NB4 (cell line): ENCODE measurements at regions not wholly inside any gene's neighbourhood (a gene's known extent, or its start where the extent isn't known, plus 50 kb on each side); places are given as distances from the start of the nearest gene placed in this dataset.

Experiments
- DNase-seq: peaks from one replicate; pipeline ENCODE4 v3.0.0; 2010; ENCODE audit warnings: low read depth
- H3K4me3 ChIP-seq: one replicate; pipeline ENCODE4 v1.5.1; 2011; ENCODE audit warnings: mild to moderate bottlenecking, low read depth, low read length, moderate library complexity
- MYC ChIP-seq: IDR thresholded peaks from 2 replicates; pipeline ENCODE4 v1.6.1; 2011; ENCODE audit warnings: low read depth, low read length
- POLR2A ChIP-seq: IDR thresholded peaks from 2 replicates; pipeline ENCODE4 v1.6.1; 2011; ENCODE audit warnings: mild to moderate bottlenecking; ENCODE audit not compliant: insufficient read length; ENCODE audit errors: extremely low read depth
- TF ChIP-seq, protein P1 (sequence below): IDR thresholded peaks from 2 replicates; pipeline ENCODE4 v1.6.1; 2011; ENCODE audit warnings: low read depth, low read length
- TF ChIP-seq, protein P2 (sequence below): IDR thresholded peaks from one replicate; pipeline ENCODE4 v1.5.1; 2012; ENCODE audit warnings: low read depth, low read length

DNA sequence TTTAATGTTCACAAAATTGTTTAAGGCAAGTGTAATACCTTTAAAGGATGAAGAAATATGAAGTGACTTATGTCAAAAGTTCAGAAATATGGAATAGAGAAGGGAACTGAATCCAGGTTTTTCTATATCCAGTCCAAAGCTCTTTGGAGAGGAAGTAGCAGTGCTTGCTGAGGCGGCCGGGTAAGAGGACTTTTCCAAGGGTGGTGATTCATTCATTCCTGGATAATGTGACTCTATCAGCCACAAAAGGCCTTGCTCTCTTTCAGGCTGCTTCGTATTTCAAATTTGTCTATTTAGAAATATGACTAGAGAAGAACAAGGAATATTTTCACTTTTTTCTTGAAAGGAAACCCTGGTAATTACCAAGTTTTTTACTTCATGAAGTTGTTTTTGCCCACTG, 830.1 kb upstream of the ZEB2 start:
- no peak for DNase-seq
- TF ChIP-seq, protein P1, sequence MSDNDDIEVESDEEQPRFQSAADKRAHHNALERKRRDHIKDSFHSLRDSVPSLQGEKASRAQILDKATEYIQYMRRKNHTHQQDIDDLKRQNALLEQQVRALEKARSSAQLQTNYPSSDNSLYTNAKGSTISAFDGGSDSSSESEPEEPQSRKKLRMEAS = no peak
- TF ChIP-seq MYC (no peak), POLR2A (no peak)
- TF ChIP-seq, protein P2, sequence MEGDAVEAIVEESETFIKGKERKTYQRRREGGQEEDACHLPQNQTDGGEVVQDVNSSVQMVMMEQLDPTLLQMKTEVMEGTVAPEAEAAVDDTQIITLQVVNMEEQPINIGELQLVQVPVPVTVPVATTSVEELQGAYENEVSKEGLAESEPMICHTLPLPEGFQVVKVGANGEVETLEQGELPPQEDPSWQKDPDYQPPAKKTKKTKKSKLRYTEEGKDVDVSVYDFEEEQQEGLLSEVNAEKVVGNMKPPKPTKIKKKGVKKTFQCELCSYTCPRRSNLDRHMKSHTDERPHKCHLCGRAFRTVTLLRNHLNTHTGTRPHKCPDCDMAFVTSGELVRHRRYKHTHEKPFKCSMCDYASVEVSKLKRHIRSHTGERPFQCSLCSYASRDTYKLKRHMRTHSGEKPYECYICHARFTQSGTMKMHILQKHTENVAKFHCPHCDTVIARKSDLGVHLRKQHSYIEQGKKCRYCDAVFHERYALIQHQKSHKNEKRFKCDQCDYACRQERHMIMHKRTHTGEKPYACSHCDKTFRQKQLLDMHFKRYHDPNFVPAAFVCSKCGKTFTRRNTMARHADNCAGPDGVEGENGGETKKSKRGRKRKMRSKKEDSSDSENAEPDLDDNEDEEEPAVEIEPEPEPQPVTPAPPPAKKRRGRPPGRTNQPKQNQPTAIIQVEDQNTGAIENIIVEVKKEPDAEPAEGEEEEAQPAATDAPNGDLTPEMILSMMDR = no peak
- no peak overlapping the region for H3K4me3 ChIP-seq

DNA sequence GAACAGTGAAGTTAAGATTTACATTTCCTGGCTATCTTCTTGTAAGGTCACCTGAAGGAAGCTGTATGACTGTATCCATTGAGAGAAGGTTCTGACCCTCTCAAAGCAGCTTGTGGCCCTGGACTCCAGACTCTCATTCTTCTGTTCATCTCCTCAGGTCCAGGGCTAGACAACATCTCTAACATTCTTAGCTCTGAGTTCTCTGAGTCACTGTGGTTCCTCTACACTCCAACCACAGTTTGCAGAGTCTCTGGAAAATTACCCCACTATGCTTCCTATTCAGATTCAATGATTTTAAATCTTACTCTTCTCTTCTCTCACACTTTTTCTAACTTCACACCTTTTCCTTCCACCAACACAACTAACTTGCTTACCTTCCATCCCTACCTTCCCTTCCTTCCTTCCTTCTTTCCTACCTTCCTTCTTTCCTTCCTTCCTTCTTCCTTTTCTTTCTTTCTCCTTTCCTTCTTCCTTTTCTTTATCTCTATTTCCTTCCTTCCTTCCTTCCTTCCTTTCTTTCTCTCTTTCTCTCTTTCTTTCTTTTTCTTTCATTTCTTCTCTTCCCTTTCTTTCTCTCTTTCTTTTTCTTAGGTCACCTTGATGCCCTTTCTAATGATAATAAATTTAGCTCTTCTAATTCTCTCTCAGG, 824.3 kb upstream of the ZEB2 start:
- H3K4me3 ChIP-seq = no peak overlapping the region
- TF ChIP-seq, protein P1 = no peak
- no peak for TF ChIP-seq POLR2A
- TF ChIP-seq MYC = no peak
- TF ChIP-seq, protein P2 = no peak
- DNase-seq = no peak

- TF ChIP-seq MYC = no peak
- TF ChIP-seq POLR2A = no peak
- TF ChIP-seq, protein P2 = no peak
- TF ChIP-seq, protein P1 = no peak
- no peak for DNase-seq
- no peak overlapping the region for H3K4me3 ChIP-seq
Observed at GRCh38 chr2:145343287-145343686, 823.4 kb upstream of the ZEB2 start.

DNA sequence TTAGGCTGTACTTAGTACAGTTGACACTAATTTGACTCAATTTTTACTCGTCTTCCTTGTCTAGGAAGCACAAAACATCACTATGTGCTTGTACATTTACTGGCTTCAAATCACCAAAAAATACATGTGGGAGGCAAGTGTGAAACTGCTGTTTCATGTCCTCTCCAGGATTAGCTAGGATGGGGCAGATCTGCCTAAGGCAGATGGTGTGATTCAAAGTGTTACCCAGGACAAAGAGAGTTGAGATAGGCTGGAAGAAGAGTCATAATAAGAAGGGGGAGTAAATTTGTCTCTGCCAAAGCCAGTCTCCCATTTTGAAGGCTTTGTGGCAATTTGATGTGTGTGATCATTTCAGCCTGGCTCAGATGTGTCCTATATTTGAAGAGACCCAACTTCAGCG, 821.6 kb upstream of the ZEB2 start:
- TF ChIP-seq MYC (no peak), POLR2A (no peak)
- TF ChIP-seq, protein P1 = no peak
- TF ChIP-seq, protein P2 = no peak
- no peak overlapping the region for H3K4me3 ChIP-seq
- DNase-seq = no peak

- TF ChIP-seq, protein P2 = no peak
- TF ChIP-seq, protein P1 = no peak
- no peak for TF ChIP-seq MYC
- TF ChIP-seq POLR2A = no peak
- DNase-seq = no peak
- no peak overlapping the region for H3K4me3 ChIP-seq
Observed at GRCh38 chr2:145339646-145340045, 819.7 kb upstream of the ZEB2 start.
